HAP-1 (cell line): ENCODE measurements at regions not wholly inside any gene's neighbourhood (a gene's known extent, or its start where the extent isn't known, plus 50 kb on each side); places are given as distances from the start of the nearest gene placed in this dataset.
A peak's percentile ranks its signal among the peaks of the same experiment; 100 is the strongest.
"Not testable (repeated sequence)": the region's sequence is repeated elsewhere in the genome, so short reads cannot be mapped to it uniquely, and the experiment has no call there.

Source experiments
- DNase-seq, 2 experiments: peaks; one replicate each; pipeline ENCODE4 v3.0.0-alpha.2; 2016 to 2020; ENCODE audit warnings: low spot score in 2 of 2
- H3K27me3 ChIP-seq: fragments of 250-450 bp; sonication (Bioruptor Pico); 2 replicates; pipeline ENCODE4 v1.5.1; 2020; ENCODE audit warnings: low read depth, mild to moderate bottlenecking, moderate library complexity
- H3K36me3 ChIP-seq: fragments of 250-450 bp; sonication (Bioruptor Pico); replicated peaks from 2 replicates; pipeline ENCODE4 v1.5.1; 2020; ENCODE audit warnings: mild to moderate bottlenecking
- H3K4me1 ChIP-seq: fragments of 250-450 bp; sonication (Bioruptor Pico); 2 replicates; pipeline ENCODE4 v1.5.1; 2020; ENCODE audit warnings: mild to moderate bottlenecking
- H3K4me3 ChIP-seq: fragments of 250-450 bp; sonication (Bioruptor Pico); 2 replicates; pipeline ENCODE4 v1.5.1; 2020; ENCODE audit warnings: mild to moderate bottlenecking, moderate library complexity
- H3K9me3 ChIP-seq: fragments of 250-450 bp; sonication (Bioruptor Pico); 2 replicates; pipeline ENCODE4 v1.5.1; 2020; ENCODE audit warnings: mild to moderate bottlenecking, moderate library complexity
- in situ Hi-C: fragments of 300-500 bp; cut with MboI; formaldehyde crosslinking; loops from 3 replicates; pipeline ENCODE4 v1.14.3; 2020; ENCODE audit warnings: low sequenced_read_pairs, inconsistent platforms, mixed read lengths

GRCh38 chr6:132190097-132190814, 211.0 kb downstream of the MOXD1 start:
- Histone ChIP-seq H3K27me3 (no peaks in the 10 kb centered on the region), H3K36me3 (no peaks in the 10 kb centered on the region), H3K4me3 (no peak overlapping the region), H3K9me3 (no peaks in the 10 kb centered on the region), H3K4me1 (peaks cover 19% of the 10 kb centered on the region)
- in situ Hi-C loops: no loop called here
- DNase-seq: peak; percentile 34 to 80

- DNase-seq: no peak
- H3K36me3 ChIP-seq: no peaks in the 10 kb centered on the region
- in situ Hi-C loops: no loop called here
- H3K4me3 ChIP-seq: no peak overlapping the region
- H3K27me3 ChIP-seq: no peaks in the 10 kb centered on the region
- no peaks in the 10 kb centered on the region for H3K9me3 ChIP-seq
- H3K4me1 ChIP-seq: peaks cover 17% of the 10 kb centered on the region
These were observed 212.6 kb downstream of the MOXD1 start for GRCh38 chr6:132188556-132189264.

- Histone ChIP-seq H3K27me3 (no peaks in the 10 kb centered on the region), H3K4me1 (peaks cover 17% of the 10 kb centered on the region), H3K9me3 (no peaks in the 10 kb centered on the region), H3K4me3 (no peak overlapping the region), H3K36me3 (no peaks in the 10 kb centered on the region)
- in situ Hi-C loops: no loop called here
- DNase-seq: no peak
These were observed 213.5 kb downstream of the MOXD1 start for GRCh38 chr6:132187816-132188215.

GRCh38 chr6:132184966-132185365, 216.3 kb downstream of the MOXD1 start:
- H3K4me1 ChIP-seq, in situ Hi-C loops, H3K4me3 ChIP-seq, DNase-seq, H3K36me3 ChIP-seq, H3K9me3 ChIP-seq, H3K27me3 ChIP-seq: not testable (repeated sequence)

GRCh38 chr6:132179955-132180354, 221.3 kb downstream of the MOXD1 start:
- Histone ChIP-seq H3K4me3 (no peak overlapping the region), H3K36me3 (no peaks in the 10 kb centered on the region), H3K9me3 (peaks cover 3% of the 10 kb centered on the region; the same call in 1 of the 2 replicates), H3K27me3 (no peaks in the 10 kb centered on the region), H3K4me1 (no peaks in the 10 kb centered on the region)
- in situ Hi-C loops: no loop called here
- DNase-seq: no peak

- in situ Hi-C loops: loop anchor here (25.0 kb wide), 1 partner anchor 488 kb away; no protein-coding TSS in a partner anchor
- no peaks in the 10 kb centered on the region for H3K4me1 ChIP-seq
- H3K27me3 ChIP-seq: no peaks in the 10 kb centered on the region
- H3K4me3 ChIP-seq: no peak overlapping the region
- DNase-seq: no peak
- H3K9me3 ChIP-seq: peaks cover 3% of the 10 kb centered on the region; the same call in 1 of the 2 replicates
- H3K36me3 ChIP-seq: no peaks in the 10 kb centered on the region
These were observed 223.7 kb upstream of the CCN2 start for GRCh38 chr6:132174919-132175318.

GRCh38 chr6:132168961-132169360, 217.8 kb upstream of the CCN2 start:
- in situ Hi-C loops: loop anchor here (25.0 kb wide), 1 partner anchor 482 kb away; no protein-coding TSS in a partner anchor
- Histone ChIP-seq H3K4me3 (no peak overlapping the region), H3K36me3 (no peaks in the 10 kb centered on the region), H3K4me1 (peaks cover 23% of the 10 kb centered on the region), H3K27me3 (no peaks in the 10 kb centered on the region), H3K9me3 (no peaks in the 10 kb centered on the region)
- peak; percentile 30 to 37 for DNase-seq

- H3K4me1 ChIP-seq: peaks cover 23% of the 10 kb centered on the region
- H3K4me3 ChIP-seq: no peak overlapping the region
- DNase-seq: peak; percentile 40 to 62
- in situ Hi-C loops: loop anchor here (25.0 kb wide), 1 partner anchor 481 kb away; no protein-coding TSS in a partner anchor
- H3K36me3 ChIP-seq: no peaks in the 10 kb centered on the region
- no peaks in the 10 kb centered on the region for H3K9me3 ChIP-seq
- no peaks in the 10 kb centered on the region for H3K27me3 ChIP-seq
These were observed 217.0 kb upstream of the CCN2 start for GRCh38 chr6:132167929-132168892.

GRCh38 chr6:132166526-132167051, 215.4 kb upstream of the CCN2 start:
- no peaks in the 10 kb centered on the region for H3K27me3 ChIP-seq
- no peak for DNase-seq
- no peaks in the 10 kb centered on the region for H3K9me3 ChIP-seq
- H3K4me1 ChIP-seq: peaks cover 23% of the 10 kb centered on the region
- in situ Hi-C loops: loop anchor here (25.0 kb wide), 1 partner anchor 479 kb away; no protein-coding TSS in a partner anchor
- H3K4me3 ChIP-seq: no peak overlapping the region
- H3K36me3 ChIP-seq: no peaks in the 10 kb centered on the region

GRCh38 chr6:132165677-132166076, 214.5 kb upstream of the CCN2 start:
- no peak overlapping the region for H3K4me3 ChIP-seq
- in situ Hi-C loops: loop anchor here (25.0 kb wide), 1 partner anchor 478 kb away; no protein-coding TSS in a partner anchor
- H3K9me3 ChIP-seq: no peaks in the 10 kb centered on the region
- H3K4me1 ChIP-seq: peaks cover 23% of the 10 kb centered on the region
- H3K36me3 ChIP-seq: no peaks in the 10 kb centered on the region
- no peak for DNase-seq
- no peaks in the 10 kb centered on the region for H3K27me3 ChIP-seq

- no peaks in the 10 kb centered on the region for H3K27me3 ChIP-seq
- DNase-seq: peak in 1 of 2 experiments; percentile 9
- H3K4me1 ChIP-seq: no peaks in the 10 kb centered on the region
- no peaks in the 10 kb centered on the region for H3K9me3 ChIP-seq
- no peaks in the 10 kb centered on the region for H3K36me3 ChIP-seq
- in situ Hi-C loops: loop anchor here (25.0 kb wide), 1 partner anchor 474 kb away; no protein-coding TSS in a partner anchor
- no peak overlapping the region for H3K4me3 ChIP-seq
These were observed 210.1 kb upstream of the CCN2 start for GRCh38 chr6:132161283-132161682.

GRCh38 chr6:132153221-132153898, 202.2 kb upstream of the CCN2 start:
- Histone ChIP-seq H3K36me3 (no peaks in the 10 kb centered on the region), H3K9me3 (no peaks in the 10 kb centered on the region), H3K27me3 (no peaks in the 10 kb centered on the region), H3K4me3 (no peak overlapping the region), H3K4me1 (no peaks in the 10 kb centered on the region)
- no peak for DNase-seq
- in situ Hi-C loops: loop anchor here (25.0 kb wide), 1 partner anchor 466 kb away; no protein-coding TSS in a partner anchor
